ENCODE measurements at regions not wholly inside any gene's neighbourhood (a gene's known extent, or its start where the extent isn't known, plus 50 kb on each side); places are given as distances from the start of the nearest gene placed in this dataset.

- Histone ChIP-seq H3K4me3 (ENCODE audit: control insufficient read depth in 2 of 3, extremely low read depth in 1 of 3, insufficient read depth in 2 of 3, low read depth in 1 of 3, low read length in 3 of 3) (no peak overlapping the region), H4K20me1 (ENCODE audit: control insufficient read depth, extremely low read depth, insufficient read depth, low read length) (no peaks in the 10 kb centered on the region), H3K36me3 (ENCODE audit: control insufficient read depth in 2 of 2, extremely low read depth in 1 of 2, insufficient read depth in 2 of 2, low read length in 2 of 2) (no peaks in the 10 kb centered on the region), H2AFZ (ENCODE audit: control insufficient read depth, low read length) (no peak overlapping the region), H3K27ac (ENCODE audit: control insufficient read depth, insufficient read depth, low read length) (no peak overlapping the region), H3K9me1 (ENCODE audit: control insufficient read depth, extremely low read depth, insufficient read depth, low read length) (no peaks in the 10 kb centered on the region), H3K9me3 (ENCODE audit: control insufficient read depth, low read depth, low read length) (no peaks in the 10 kb centered on the region), H3K4me2 (ENCODE audit: control insufficient read depth, extremely low read depth, insufficient read depth, low read depth, low read length) (no peak overlapping the region), H3K9ac (ENCODE audit: control insufficient read depth, extremely low read depth, insufficient read depth, low read length) (no peak overlapping the region), H3K27me3 (ENCODE audit: control insufficient read depth, extremely low read depth, insufficient read depth, low read length) (no peaks in the 10 kb centered on the region), H3K4me1 (ENCODE audit: control insufficient read depth, extremely low read depth, insufficient read depth, low read length) (no peaks in the 10 kb centered on the region), H3K79me2 (ENCODE audit: control insufficient read depth, insufficient read depth, low read length) (no peaks in the 10 kb centered on the region)
- no peak for DNase-seq (ENCODE audit: low read depth, low spot score)
- dilution Hi-C loops (cut with MboI; ENCODE audit: extremely low pct_ligation_motif_present, low sequenced_read_pairs): no loop called here
- FAIRE-seq: no peak
- TF ChIP-seq EZH2 (IDR thresholded peaks at IDR 0.05; ENCODE audit: low read length) (no peak), CTCF (optimal IDR thresholded peaks at IDR 0.05 in 1 of 3, IDR thresholded peaks at IDR 0.05 in 1 of 3, conservative IDR thresholded peaks at IDR 0.05 in 1 of 3; ENCODE audit: extremely low read depth in 1 of 3, insufficient read depth in 2 of 3, low read length in 3 of 3) (no peak)
Measured at GRCh38 chr1:239736479-239736878, 350.1 kb downstream of the CHRM3 start.

GRCh38 chr1:239739375-239739774 is 352.3 kb upstream of the FMN2 start:
- Histone ChIP-seq H3K9me1 (ENCODE audit: control insufficient read depth, extremely low read depth, insufficient read depth, low read length) (no peaks in the 10 kb centered on the region), H3K9ac (ENCODE audit: control insufficient read depth, extremely low read depth, insufficient read depth, low read length) (no peak overlapping the region), H3K36me3 (ENCODE audit: control insufficient read depth in 2 of 2, extremely low read depth in 1 of 2, insufficient read depth in 2 of 2, low read length in 2 of 2) (no peaks in the 10 kb centered on the region), H3K4me3 (ENCODE audit: control insufficient read depth in 2 of 3, extremely low read depth in 1 of 3, insufficient read depth in 2 of 3, low read depth in 1 of 3, low read length in 3 of 3) (no peak overlapping the region), H2AFZ (ENCODE audit: control insufficient read depth, low read length) (no peak overlapping the region), H3K4me2 (ENCODE audit: control insufficient read depth, extremely low read depth, insufficient read depth, low read depth, low read length) (no peak overlapping the region), H3K9me3 (ENCODE audit: control insufficient read depth, low read depth, low read length) (no peaks in the 10 kb centered on the region), H3K4me1 (ENCODE audit: control insufficient read depth, extremely low read depth, insufficient read depth, low read length) (no peaks in the 10 kb centered on the region), H3K79me2 (ENCODE audit: control insufficient read depth, insufficient read depth, low read length) (no peaks in the 10 kb centered on the region), H3K27ac (ENCODE audit: control insufficient read depth, insufficient read depth, low read length) (no peak overlapping the region), H3K27me3 (ENCODE audit: control insufficient read depth, extremely low read depth, insufficient read depth, low read length) (no peaks in the 10 kb centered on the region), H4K20me1 (ENCODE audit: control insufficient read depth, extremely low read depth, insufficient read depth, low read length) (no peaks in the 10 kb centered on the region)
- DNase-seq (ENCODE audit: low read depth, low spot score) (no peak), FAIRE-seq (no peak)
- dilution Hi-C loops (cut with MboI; ENCODE audit: extremely low pct_ligation_motif_present, low sequenced_read_pairs): no loop called here
- no peak for TF ChIP-seq EZH2 (IDR thresholded peaks at IDR 0.05; ENCODE audit: low read length)
- no peak for TF ChIP-seq CTCF (optimal IDR thresholded peaks at IDR 0.05 in 1 of 3, IDR thresholded peaks at IDR 0.05 in 1 of 3, conservative IDR thresholded peaks at IDR 0.05 in 1 of 3; ENCODE audit: extremely low read depth in 1 of 3, insufficient read depth in 2 of 3, low read length in 3 of 3)

All from keratinocyte (primary cell).